Right renal cortex interstitium (tissue), 3 donors: ENCODE measurements at regions not wholly inside any gene's neighbourhood (a gene's known extent, or its start where the extent isn't known, plus 50 kb on each side); places are given as distances from the start of the nearest gene placed in this dataset.
"Not testable (repeated sequence)": the region's sequence is repeated elsewhere in the genome, so short reads cannot be mapped to it uniquely, and the experiment has no call there.

Experiments used
- DNase-seq, 3 donors: peaks; one replicate each; pipeline ENCODE4 v3.0.0-alpha.2; 2013; ENCODE audit warnings: low read depth in 3 of 3, low spot score in 2 of 3

DNA sequence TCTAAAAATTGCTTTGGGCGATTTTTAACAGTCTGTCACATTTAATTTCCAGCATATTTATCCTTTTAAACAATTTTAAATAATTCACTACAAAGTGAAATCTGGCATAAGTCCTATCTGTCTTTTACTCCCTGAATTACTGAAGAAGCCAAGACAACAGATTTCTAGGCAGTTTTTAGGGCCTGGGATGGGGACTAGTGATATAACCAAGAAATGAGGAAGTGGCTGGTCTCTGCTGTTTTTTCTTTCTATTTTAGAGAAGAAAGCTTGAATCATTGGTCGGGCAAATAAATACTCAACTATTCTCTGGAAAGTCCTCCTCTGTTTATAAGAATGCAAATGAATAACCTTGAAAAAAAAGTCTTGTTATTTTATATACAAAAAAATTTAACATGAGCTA is 79.7 kb upstream of the SSBP2 start:
- no peak for DNase-seq

GRCh38 chr5:81829242-81829641 is 78.3 kb upstream of the SSBP2 start:
- no peak for DNase-seq

DNA sequence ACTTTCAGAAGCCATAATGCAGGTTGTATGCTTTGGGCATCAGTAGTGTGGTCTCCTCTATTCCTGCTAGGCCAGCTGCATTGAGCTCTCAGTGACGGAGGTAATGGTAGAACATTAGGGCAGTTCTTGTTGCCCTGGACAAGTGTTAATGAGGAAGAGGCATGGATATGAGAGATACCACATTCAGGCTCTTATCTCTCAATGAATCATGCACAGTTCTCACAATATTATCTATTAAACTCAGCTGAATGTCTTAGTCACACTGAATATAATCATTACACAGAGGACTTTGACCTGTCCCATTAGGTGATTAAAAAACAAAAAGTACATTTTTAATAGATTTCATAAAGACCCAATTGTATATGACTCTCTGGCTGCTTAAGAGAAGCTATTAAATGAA is 76.6 kb upstream of the SSBP2 start:
- DNase-seq: no peak

DNA sequence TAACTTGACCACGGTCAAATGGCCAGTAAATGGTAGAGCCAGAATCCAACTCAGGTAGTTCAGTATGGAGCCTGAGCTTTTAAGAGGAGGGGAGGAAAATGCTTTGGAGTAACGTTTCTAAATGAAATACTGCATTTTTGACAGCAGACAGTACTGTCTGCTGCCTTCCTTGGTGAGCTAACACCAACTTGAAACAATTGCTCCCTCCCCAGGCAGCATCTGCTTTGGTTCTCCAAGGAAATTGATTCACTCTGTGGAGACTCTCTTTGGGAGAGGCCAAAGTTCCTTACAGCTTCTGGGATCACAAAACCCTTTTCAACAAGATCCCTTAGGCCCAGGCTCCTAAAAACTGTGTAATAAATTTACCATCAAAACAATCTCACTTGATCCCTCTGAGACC is 75.2 kb upstream of the SSBP2 start:
- DNase-seq: no peak

DNA sequence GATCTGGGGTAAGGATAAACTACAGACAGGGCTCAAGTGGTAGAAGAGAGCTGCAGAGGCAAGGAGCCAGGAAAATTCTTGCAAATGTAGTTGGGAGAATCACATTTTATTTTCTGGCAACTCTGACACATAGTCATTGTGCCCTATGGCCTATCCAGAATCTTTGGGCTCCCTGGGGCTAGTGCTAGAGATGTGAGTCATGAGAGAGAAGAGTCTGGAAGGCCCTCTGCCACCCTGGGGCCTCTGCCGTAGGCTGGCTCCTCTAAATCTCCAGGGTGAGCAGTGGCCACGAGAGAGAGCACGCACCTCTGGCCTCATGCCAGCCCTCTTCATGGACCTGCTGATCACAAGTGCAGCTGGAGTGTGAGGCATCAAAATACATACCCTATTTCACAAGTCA is 74.3 kb upstream of the SSBP2 start:
- no peak for DNase-seq

- not testable (repeated sequence) for DNase-seq
Observed at GRCh38 chr5:81823736-81824135, 72.8 kb upstream of the SSBP2 start.

DNA sequence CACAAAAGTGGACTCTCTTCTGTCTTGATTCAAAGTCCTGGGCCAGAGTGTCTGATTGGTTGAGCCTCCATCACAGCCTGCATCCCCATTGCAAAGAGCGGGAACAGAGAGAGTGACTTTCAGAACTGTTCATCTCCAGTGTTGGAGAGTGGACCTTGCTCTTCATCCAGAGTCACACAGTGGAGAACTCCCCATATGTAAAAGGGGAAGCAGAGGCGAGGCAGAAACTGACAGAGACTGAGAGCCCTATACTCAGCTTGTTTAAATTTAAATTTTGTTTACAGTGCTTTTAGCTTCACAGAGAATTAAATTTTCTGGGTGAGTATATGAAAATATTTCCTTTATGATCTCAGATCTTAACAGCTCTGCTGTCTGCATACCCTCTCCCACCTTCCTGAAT is 70.0 kb upstream of the SSBP2 start:
- DNase-seq: no peak

DNA sequence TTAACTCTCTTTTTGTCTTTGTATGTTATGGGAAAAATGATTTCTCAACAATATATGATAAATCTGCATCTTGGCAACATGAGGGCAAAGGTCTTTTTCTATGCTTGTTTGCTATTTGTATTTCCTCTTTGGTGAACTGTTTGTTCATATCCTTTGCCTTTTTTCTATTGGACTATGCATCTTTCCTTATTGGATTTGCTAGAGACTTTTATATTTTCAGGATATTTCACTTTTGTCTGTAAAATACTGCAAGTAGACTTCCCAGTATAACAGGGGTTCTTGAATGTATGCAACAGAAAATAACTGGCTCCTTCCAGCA is 69.4 kb upstream of the SSBP2 start:
- DNase-seq: no peak

DNA sequence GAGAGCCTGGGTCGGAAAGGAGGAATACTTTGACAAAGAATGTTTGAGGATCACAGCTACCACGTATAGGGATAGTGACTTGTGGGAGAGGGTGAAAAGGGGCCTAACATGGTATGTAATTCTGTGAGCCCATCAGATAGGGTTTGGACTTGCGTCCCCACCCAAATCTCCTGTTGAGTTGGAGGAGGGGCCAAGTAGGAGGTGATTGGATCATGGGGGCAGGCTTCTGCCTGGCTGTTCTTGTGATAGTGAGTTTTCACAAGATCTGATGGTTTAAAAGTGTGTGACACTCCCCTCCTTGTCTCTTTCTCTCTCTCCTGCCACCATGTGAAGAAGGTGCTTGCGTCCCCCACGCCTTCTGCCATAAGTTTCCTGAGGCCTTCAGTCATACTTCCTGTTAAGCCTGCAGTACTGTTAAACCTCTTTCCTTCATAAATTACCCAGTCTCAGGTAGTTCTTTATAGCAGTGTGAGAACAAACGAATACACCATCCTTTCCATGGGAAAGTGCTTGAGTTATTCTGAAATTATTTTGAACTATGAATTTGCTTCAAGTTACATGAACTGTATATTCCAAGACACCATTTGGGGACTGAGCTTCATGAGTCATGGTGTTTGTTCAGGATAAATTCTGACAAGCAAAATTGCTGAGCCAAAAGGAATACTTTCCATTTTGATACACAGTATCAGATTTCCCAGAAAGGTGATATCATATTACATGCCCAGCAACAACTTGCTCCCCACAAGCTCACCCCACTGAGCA is 68.8 kb upstream of the SSBP2 start:
- DNase-seq: no peak

DNA sequence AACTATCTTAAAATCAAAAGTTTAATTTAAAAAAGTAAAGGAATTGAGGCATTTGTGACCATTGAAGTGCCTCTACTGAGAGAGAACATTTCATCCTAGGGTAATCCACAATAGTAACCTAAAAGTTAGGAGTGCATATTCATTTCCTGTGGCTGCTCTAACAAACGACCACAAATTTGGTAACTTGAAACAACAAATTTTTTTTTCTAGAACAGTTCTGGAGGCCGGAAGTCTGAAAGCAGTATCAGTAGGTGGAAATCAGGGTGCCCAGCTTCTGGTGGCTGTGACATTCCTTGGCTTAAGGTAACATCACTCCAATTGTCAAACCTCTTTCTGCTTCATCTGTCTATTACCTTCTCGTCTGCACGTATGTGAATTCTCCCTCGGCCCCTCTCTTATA is 67.1 kb upstream of the SSBP2 start:
- DNase-seq: no peak

GRCh38 chr5:81817086-81817485 is 66.2 kb upstream of the SSBP2 start:
- no peak for DNase-seq

DNA sequence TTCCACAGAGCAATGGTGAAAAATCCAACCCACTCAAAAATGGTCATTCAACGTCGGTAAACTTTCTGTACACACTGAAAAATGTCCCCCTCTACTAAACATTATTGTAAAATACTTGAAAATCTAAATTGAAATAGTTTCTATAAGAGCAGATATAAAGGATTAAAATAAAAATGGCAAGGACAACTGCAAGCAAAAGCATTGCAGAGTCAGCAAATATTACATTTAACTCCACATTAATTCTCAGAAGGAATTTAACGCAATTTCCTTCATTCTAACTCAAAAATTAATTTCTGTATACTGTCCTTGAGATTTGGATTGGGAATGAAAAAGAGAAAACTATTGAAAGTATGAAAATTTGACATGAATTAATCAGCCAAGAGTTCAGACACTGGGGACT is 64.4 kb upstream of the SSBP2 start:
- DNase-seq: no peak

GRCh38 chr5:81808106-81808505 is 57.2 kb upstream of the SSBP2 start:
- no peak for DNase-seq

DNA sequence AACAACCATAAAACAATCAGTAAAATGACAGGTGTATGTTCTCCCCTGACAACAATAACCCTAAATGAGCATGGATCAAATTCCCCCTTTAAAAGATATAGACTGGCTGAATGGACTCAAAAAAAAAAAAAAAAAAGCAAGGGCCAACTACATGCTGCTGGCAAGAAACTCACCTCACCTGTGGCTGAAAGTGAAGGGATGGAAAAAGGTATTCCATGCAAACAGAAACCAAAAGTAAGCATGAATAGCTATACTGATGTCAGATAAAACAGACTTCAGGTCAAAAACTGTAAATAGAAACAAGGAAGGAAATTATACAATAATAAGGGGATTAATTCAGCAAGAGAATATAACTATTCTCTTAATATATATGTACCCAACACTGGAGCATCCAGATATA is 54.2 kb upstream of the SSBP2 start:
- no peak for DNase-seq

DNA sequence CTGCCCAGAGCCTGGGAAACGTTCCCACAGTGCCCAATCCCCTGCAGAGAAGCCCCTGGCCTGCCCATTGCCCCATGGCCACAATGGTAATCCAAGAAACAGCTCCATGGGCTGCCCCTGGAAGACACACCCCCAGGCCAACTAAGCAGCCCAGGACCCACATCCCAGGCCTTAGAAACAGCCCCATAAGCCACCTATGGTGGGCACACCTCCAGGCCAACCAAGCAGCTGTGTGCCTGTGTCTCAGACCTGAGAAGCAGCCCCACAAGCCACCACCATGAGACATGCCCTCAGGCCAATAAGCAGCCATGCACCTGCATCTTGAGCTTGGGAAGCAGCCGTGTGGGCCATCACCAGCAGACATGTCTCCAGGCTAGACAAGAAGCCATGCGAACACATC is 52.9 kb upstream of the SSBP2 start:
- DNase-seq: no peak

GRCh38 chr5:81802625-81803024 is 51.7 kb upstream of the SSBP2 start:
- no peak for DNase-seq

DNA sequence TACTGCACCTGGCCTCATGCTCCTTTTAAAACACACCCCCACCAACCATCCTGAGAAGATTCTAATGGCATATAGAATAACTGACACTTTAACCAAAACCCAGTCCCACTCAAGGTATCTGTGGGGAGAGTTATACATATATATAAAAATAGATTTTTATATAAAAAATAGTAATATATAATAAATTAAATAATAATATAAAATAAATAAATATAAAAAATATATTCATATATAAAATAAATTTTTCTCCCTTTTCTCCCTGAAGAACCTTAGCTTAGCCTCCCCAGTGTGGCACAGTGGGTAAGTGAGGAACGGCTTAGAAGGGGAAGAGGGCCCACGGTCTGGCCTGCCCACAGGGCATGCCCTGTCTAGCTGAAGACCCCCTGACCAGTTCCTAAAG is 51.1 kb upstream of the SSBP2 start:
- DNase-seq: no peak

- DNase-seq: no peak
Observed at GRCh38 chr5:81800797-81801196, 49.9 kb upstream of the SSBP2 start.
